Cardiac muscle cell (in vitro differentiated cells and primary cell): ENCODE measurements at regions not wholly inside any gene's neighbourhood (a gene's known extent, or its start where the extent isn't known, plus 50 kb on each side); places are given as distances from the start of the nearest gene placed in this dataset.
"Not testable (repeated sequence)": the region's sequence is repeated elsewhere in the genome, so short reads cannot be mapped to it uniquely, and the experiment has no call there.

Experiments used
- DNase-seq, 2 donors: peaks; one replicate each; pipeline versions ENCODE4 v3.0.0 to v3.0.0-alpha.2; 2010 to 2017; ENCODE audit warnings: low read depth in 1 of 2, low spot score in 1 of 2
- H3K27ac ChIP-seq: fragments of 200-600 bp; sonication (generic); 2 replicates; pipeline ENCODE4 v1.5.1; 2016
- H3K27me3 ChIP-seq: fragments of 200-600 bp; sonication (generic); 2 replicates; pipeline ENCODE4 v1.6.0; 2016; ENCODE audit warnings: control low read depth
- H3K36me3 ChIP-seq: fragments of 200-600 bp; sonication (generic); 2 replicates; pipeline ENCODE4 v1.5.1; 2016; ENCODE audit warnings: control low read depth
- H3K4me1 ChIP-seq: fragments of 200-600 bp; sonication (generic); 2 replicates; pipeline ENCODE4 v1.8.1; 2017; ENCODE audit warnings: low read depth, mild to moderate bottlenecking, mixed run types
- H3K4me3 ChIP-seq: fragments of 200-600 bp; sonication (generic); 2 replicates; pipeline ENCODE4 v1.5.1; 2016; ENCODE audit warnings: mild to moderate bottlenecking
- H3K9me3 ChIP-seq: fragments of 200-600 bp; sonication (generic); 2 replicates; pipeline ENCODE4 v1.5.1; 2017; ENCODE audit warnings: low read depth, mild to moderate bottlenecking, control low read depth
- TF ChIP-seq, protein P1 (sequence below): IDR thresholded peaks from 2 replicates; pipeline ENCODE4 v1.5.1; 2012; ENCODE audit warnings: low read depth, mild to moderate bottlenecking, low read length

DNA sequence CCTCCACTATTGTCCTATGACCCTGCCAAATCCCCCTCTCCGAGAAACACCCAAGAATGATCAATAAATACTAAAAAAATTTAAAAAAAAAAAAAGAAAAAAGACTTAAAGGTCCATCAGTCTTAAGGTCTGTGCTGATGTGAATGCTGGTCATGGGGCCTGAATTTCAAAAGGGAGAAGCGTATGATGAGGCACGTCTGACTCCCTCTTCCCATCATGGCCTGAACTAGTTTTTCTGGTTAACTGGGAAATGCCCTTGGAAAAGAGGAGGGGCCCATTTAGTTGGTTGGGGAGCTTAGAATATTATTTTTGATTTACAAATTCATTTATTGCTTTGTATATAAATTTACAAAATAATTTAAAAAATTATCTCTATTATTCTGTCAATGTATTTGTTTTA, 291.0 kb upstream of the CDH19 start:
- Histone ChIP-seq H3K4me3 (no peak overlapping the region), H3K27ac (no peak overlapping the region), H3K4me1 (no peaks in the 10 kb centered on the region), H3K27me3 (no peaks in the 10 kb centered on the region), H3K9me3 (no peaks in the 10 kb centered on the region), H3K36me3 (no peaks in the 10 kb centered on the region)
- DNase-seq = no peak
- TF ChIP-seq, protein P1, sequence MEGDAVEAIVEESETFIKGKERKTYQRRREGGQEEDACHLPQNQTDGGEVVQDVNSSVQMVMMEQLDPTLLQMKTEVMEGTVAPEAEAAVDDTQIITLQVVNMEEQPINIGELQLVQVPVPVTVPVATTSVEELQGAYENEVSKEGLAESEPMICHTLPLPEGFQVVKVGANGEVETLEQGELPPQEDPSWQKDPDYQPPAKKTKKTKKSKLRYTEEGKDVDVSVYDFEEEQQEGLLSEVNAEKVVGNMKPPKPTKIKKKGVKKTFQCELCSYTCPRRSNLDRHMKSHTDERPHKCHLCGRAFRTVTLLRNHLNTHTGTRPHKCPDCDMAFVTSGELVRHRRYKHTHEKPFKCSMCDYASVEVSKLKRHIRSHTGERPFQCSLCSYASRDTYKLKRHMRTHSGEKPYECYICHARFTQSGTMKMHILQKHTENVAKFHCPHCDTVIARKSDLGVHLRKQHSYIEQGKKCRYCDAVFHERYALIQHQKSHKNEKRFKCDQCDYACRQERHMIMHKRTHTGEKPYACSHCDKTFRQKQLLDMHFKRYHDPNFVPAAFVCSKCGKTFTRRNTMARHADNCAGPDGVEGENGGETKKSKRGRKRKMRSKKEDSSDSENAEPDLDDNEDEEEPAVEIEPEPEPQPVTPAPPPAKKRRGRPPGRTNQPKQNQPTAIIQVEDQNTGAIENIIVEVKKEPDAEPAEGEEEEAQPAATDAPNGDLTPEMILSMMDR = no peak

DNA sequence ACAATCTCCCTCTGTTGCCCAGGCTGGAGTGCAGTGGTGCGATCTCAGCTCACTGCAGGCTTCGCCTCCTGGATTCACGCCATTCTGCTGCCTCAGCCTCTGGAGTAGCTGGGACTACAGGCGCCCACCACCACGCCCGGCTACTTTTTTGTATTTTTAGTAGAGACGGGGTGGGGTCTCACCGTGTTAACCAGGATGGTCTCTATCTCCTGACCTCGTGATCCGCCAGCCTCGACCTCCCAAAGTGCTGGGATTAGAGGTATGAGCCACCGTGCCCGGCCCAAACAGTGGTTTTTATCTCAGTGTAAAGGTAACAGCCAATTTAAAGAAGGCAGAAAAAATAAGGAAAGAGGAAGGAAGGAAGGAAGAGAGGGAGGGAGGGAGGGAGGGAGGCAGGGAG, 288.5 kb upstream of the CDH19 start:
- H3K4me1 ChIP-seq, H3K27me3 ChIP-seq, DNase-seq, H3K27ac ChIP-seq, H3K36me3 ChIP-seq, H3K4me3 ChIP-seq, H3K9me3 ChIP-seq: not testable (repeated sequence)

GRCh38 chr18:66874812-66875474, 271.1 kb upstream of the CDH19 start:
- no peak for DNase-seq
- Histone ChIP-seq H3K27ac (no peak overlapping the region), H3K9me3 (no peaks in the 10 kb centered on the region), H3K36me3 (no peaks in the 10 kb centered on the region), H3K27me3 (no peaks in the 10 kb centered on the region), H3K4me1 (no peaks in the 10 kb centered on the region), H3K4me3 (no peak overlapping the region)
- TF ChIP-seq, protein P1 = no peak

DNA sequence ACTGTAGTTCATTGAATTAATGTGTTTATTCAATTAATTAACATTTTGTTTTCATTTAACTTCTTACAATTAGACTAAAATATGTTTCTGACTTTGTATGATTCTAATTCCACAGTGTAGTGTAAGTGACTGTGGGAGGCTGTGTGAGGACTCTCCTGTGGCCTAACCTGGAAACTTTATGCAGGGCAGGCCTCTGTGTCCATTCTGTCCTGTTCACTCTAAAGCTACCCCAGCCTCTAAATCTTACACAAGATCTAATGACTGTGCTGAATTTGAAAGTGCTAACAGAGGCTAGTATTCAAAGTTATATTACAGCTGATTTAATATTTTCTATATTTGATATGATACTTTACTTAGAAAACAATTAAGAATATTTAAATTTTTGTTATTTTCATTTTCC, 270.5 kb upstream of the CDH19 start:
- no peak overlapping the region for H3K4me3 ChIP-seq
- no peaks in the 10 kb centered on the region for H3K36me3 ChIP-seq
- H3K4me1 ChIP-seq = no peaks in the 10 kb centered on the region
- H3K27ac ChIP-seq = no peak overlapping the region
- TF ChIP-seq, protein P1 = no peak
- no peak for DNase-seq
- H3K27me3 ChIP-seq = no peaks in the 10 kb centered on the region
- no peaks in the 10 kb centered on the region for H3K9me3 ChIP-seq

DNA sequence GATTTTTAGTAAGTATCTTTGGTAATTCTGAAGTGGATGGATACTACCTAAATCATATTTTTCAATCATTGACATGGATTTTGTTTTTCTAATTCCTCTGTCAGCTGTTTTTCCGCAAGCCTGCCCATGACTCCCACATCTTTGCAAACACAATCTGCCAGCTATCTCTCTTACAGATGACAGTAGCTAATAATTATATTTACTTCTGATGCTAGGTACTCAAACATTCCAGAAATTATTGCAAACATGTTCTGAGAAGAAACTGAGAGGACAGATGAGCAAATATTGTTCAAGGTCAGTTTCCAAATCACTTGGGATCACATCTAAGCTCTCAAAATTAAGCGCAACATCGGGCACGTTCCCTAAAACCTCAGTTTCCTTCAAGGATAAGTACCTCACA, 270.0 kb upstream of the CDH19 start:
- Histone ChIP-seq H3K4me1 (no peaks in the 10 kb centered on the region), H3K36me3 (no peaks in the 10 kb centered on the region), H3K27ac (no peak overlapping the region), H3K27me3 (no peaks in the 10 kb centered on the region), H3K4me3 (no peak overlapping the region), H3K9me3 (no peaks in the 10 kb centered on the region)
- DNase-seq = no peak
- TF ChIP-seq, protein P1 = no peak

GRCh38 chr18:66872277-66872676, 268.4 kb upstream of the CDH19 start:
- Histone ChIP-seq H3K4me3 (no peak overlapping the region), H3K36me3 (no peaks in the 10 kb centered on the region), H3K9me3 (no peaks in the 10 kb centered on the region), H3K4me1 (no peaks in the 10 kb centered on the region), H3K27ac (no peak overlapping the region), H3K27me3 (no peaks in the 10 kb centered on the region)
- peak; percentile 21 to 41 for DNase-seq
- TF ChIP-seq, protein P1 = peak; percentile 20
